Lung microvascular endothelial cell (primary cell): ENCODE measurements at regions not wholly inside any gene's neighbourhood (a gene's known extent, or its start where the extent isn't known, plus 50 kb on each side); places are given as distances from the start of the nearest gene placed in this dataset.
A peak's percentile ranks its signal among the peaks of the same experiment; 100 is the strongest.

Experiments
- DNase-seq, 2 donors: peaks; one replicate each; pipeline versions ENCODE4 v3.0.0 to v3.0.0-alpha.2; 2010; ENCODE audit warnings: low read depth in 2 of 2

GRCh38 chr2:41393621-41394020 is 654.2 kb upstream of the PKDCC start:
- DNase-seq, result no peak

- DNase-seq, result no peak
These were observed 653.3 kb upstream of the PKDCC start for GRCh38 chr2:41394541-41394940.

GRCh38 chr2:41395692-41396091 is 652.1 kb upstream of the PKDCC start:
- DNase-seq, result no peak

GRCh38 chr2:41399437-41400087 is 648.3 kb upstream of the PKDCC start:
- no peak for DNase-seq

GRCh38 chr2:41400088-41400665 is 647.6 kb upstream of the PKDCC start:
- peak in 1 of 2 donors; percentile 17 for DNase-seq

- no peak for DNase-seq
These were observed 642.4 kb upstream of the PKDCC start for GRCh38 chr2:41405441-41405840.

- no peak for DNase-seq
These were observed 638.5 kb upstream of the PKDCC start for GRCh38 chr2:41409328-41409727.

GRCh38 chr2:41410011-41410410 is 637.8 kb upstream of the PKDCC start:
- DNase-seq, result no peak

GRCh38 chr2:41413813-41414485 is 633.9 kb upstream of the PKDCC start:
- DNase-seq, result no peak

- no peak for DNase-seq
These were observed 633.2 kb upstream of the PKDCC start for GRCh38 chr2:41414486-41415230.

- DNase-seq, result no peak
These were observed 630.3 kb upstream of the PKDCC start for GRCh38 chr2:41417511-41417910.

GRCh38 chr2:41420219-41420618 is 627.6 kb upstream of the PKDCC start:
- DNase-seq, result no peak

GRCh38 chr2:41420872-41421271 is 626.9 kb upstream of the PKDCC start:
- DNase-seq, result no peak

GRCh38 chr2:41431756-41432155 is 616.1 kb upstream of the PKDCC start:
- DNase-seq, result no peak

- DNase-seq, result no peak
These were observed 615.4 kb upstream of the PKDCC start for GRCh38 chr2:41432459-41432858.

GRCh38 chr2:41434991-41435390 is 612.8 kb upstream of the PKDCC start:
- no peak for DNase-seq

GRCh38 chr2:41441958-41442357 is 605.9 kb upstream of the PKDCC start:
- DNase-seq, result no peak

- DNase-seq, result no peak
These were observed 602.0 kb upstream of the PKDCC start for GRCh38 chr2:41445865-41446264.

- no peak for DNase-seq
These were observed 601.6 kb upstream of the PKDCC start for GRCh38 chr2:41446266-41446665.

- no peak for DNase-seq
These were observed 599.6 kb upstream of the PKDCC start for GRCh38 chr2:41448221-41448620.

- DNase-seq, result no peak
These were observed 590.8 kb upstream of the PKDCC start for GRCh38 chr2:41457026-41457425.

GRCh38 chr2:41460661-41461060 is 587.2 kb upstream of the PKDCC start:
- no peak for DNase-seq
